ENCODE measurements at regions not wholly inside any gene's neighbourhood (a gene's known extent, or its start where the extent isn't known, plus 50 kb on each side); places are given as distances from the start of the nearest gene placed in this dataset.

- Histone ChIP-seq H3K27ac (no peak overlapping the region), H3K9me3 (no peaks in the 10 kb centered on the region), H3K4me3 (no peak overlapping the region), H3K36me3 (no peaks in the 10 kb centered on the region), H3K27me3 (ENCODE audit: low read depth) (no peaks in the 10 kb centered on the region), H3K4me1 (no peaks in the 10 kb centered on the region)
- intact Hi-C loops (cut with DNase I), result no loop called here
- ATAC-seq (peak; percentile 60 to 68), DNase-seq (no peak)
- no peak for TF ChIP-seq CTCF (IDR thresholded peaks at IDR 0.05)
Measured at GRCh38 chr15:96079882-96080281, 250.6 kb upstream of the NR2F2 start.

- H3K27ac ChIP-seq, result no peak overlapping the region
- H3K4me3 ChIP-seq, result no peak overlapping the region
- TF ChIP-seq CTCF (IDR thresholded peaks at IDR 0.05), result no peak
- DNase-seq (no peak), ATAC-seq (no peak)
- H3K9me3 ChIP-seq, result no peaks in the 10 kb centered on the region
- intact Hi-C loops (cut with DNase I), result no loop called here
- no peaks in the 10 kb centered on the region for H3K27me3 ChIP-seq (ENCODE audit: low read depth)
- H3K4me1 ChIP-seq, result no peaks in the 10 kb centered on the region
- no peaks in the 10 kb centered on the region for H3K36me3 ChIP-seq
Measured at GRCh38 chr15:96086164-96086563, 244.3 kb upstream of the NR2F2 start.

- DNase-seq (no peak), ATAC-seq (no peak)
- no peak overlapping the region for H3K27ac ChIP-seq
- intact Hi-C loops (cut with DNase I), result no loop called here
- H3K4me1 ChIP-seq, result no peaks in the 10 kb centered on the region
- H3K9me3 ChIP-seq, result no peaks in the 10 kb centered on the region
- no peak overlapping the region for H3K4me3 ChIP-seq
- H3K36me3 ChIP-seq, result no peaks in the 10 kb centered on the region
- no peaks in the 10 kb centered on the region for H3K27me3 ChIP-seq (ENCODE audit: low read depth)
- no peak for TF ChIP-seq CTCF (IDR thresholded peaks at IDR 0.05)
Measured at GRCh38 chr15:96087180-96087884, 243.2 kb upstream of the NR2F2 start.

- H3K4me1 ChIP-seq, result no peaks in the 10 kb centered on the region
- H3K9me3 ChIP-seq, result no peaks in the 10 kb centered on the region
- ATAC-seq, result no peak
- DNase-seq, result no peak
- no peak overlapping the region for H3K27ac ChIP-seq
- no peak for TF ChIP-seq CTCF (IDR thresholded peaks at IDR 0.05)
- no peaks in the 10 kb centered on the region for H3K36me3 ChIP-seq
- intact Hi-C loops (cut with DNase I), result no loop called here
- no peaks in the 10 kb centered on the region for H3K27me3 ChIP-seq (ENCODE audit: low read depth)
- no peak overlapping the region for H3K4me3 ChIP-seq
Measured at GRCh38 chr15:96088650-96089049, 241.8 kb upstream of the NR2F2 start.

GRCh38 chr15:96089405-96090058, 241.0 kb upstream of the NR2F2 start:
- ATAC-seq, result no peak
- Histone ChIP-seq H3K4me1 (no peaks in the 10 kb centered on the region), H3K27me3 (ENCODE audit: low read depth) (no peaks in the 10 kb centered on the region), H3K9me3 (no peaks in the 10 kb centered on the region), H3K27ac (no peak overlapping the region), H3K4me3 (no peak overlapping the region), H3K36me3 (no peaks in the 10 kb centered on the region)
- intact Hi-C loops (cut with DNase I), result no loop called here
- no peak for TF ChIP-seq CTCF (IDR thresholded peaks at IDR 0.05)
- DNase-seq, result no peak

All from lower lobe of right lung (tissue), 2 donors.